ENCODE measurements at regions not wholly inside any gene's neighbourhood (a gene's known extent, or its start where the extent isn't known, plus 50 kb on each side); places are given as distances from the start of the nearest gene placed in this dataset.

DNA sequence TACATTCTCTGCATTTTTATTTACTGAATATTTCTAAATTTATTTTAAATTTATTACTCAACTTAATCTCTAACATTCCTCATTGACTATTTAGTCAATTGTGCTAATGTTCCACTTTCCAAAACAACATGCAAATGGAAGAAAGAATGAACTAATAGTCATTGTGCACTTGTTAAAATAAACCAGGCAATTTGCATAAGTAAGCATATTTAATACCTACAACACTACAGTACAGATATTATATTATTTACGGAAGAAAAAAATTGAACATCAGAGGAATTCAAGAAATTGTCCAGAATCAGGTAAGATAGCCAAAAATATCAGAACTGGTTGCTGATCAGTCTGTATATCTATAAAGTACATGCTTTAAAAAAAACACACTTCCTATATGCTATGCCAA, 320.5 kb downstream of the CENPW start:
- no peaks in the 10 kb centered on the region for H3K27me3 ChIP-seq (ENCODE audit: low read length)
- ATAC-seq (no peak), DNase-seq (no peak)
- no peaks in the 10 kb centered on the region for H3K79me2 ChIP-seq (ENCODE audit: low read length)
- intact Hi-C loops (cut with micrococcal nuclease) = no loop called here
- H3K27ac ChIP-seq (ENCODE audit: low read length) = no peak overlapping the region
- H3K9me3 ChIP-seq (ENCODE audit: low read length) = no peaks in the 10 kb centered on the region
- no peaks in the 10 kb centered on the region for H3K4me1 ChIP-seq (ENCODE audit: insufficient read depth, low read length)
- TF ChIP-seq EZH2phosphoT487 (IDR thresholded peaks at IDR 0.05; ENCODE audit: borderline replicate concordance, low read length) (no peak), EZH2 (IDR thresholded peaks at IDR 0.05; ENCODE audit: low read length, unreplicated experiment) (no peak)
- TF ChIP-seq, protein P1, sequence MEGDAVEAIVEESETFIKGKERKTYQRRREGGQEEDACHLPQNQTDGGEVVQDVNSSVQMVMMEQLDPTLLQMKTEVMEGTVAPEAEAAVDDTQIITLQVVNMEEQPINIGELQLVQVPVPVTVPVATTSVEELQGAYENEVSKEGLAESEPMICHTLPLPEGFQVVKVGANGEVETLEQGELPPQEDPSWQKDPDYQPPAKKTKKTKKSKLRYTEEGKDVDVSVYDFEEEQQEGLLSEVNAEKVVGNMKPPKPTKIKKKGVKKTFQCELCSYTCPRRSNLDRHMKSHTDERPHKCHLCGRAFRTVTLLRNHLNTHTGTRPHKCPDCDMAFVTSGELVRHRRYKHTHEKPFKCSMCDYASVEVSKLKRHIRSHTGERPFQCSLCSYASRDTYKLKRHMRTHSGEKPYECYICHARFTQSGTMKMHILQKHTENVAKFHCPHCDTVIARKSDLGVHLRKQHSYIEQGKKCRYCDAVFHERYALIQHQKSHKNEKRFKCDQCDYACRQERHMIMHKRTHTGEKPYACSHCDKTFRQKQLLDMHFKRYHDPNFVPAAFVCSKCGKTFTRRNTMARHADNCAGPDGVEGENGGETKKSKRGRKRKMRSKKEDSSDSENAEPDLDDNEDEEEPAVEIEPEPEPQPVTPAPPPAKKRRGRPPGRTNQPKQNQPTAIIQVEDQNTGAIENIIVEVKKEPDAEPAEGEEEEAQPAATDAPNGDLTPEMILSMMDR (conservative IDR thresholded peaks at IDR 0.05; ENCODE audit: low read depth, low read length) = no peak
- no peaks in the 10 kb centered on the region for H3K36me3 ChIP-seq (ENCODE audit: low read depth, low read length)
- BruUV-seq (replicated peaks) = no TSS peak
- H2AFZ ChIP-seq (ENCODE audit: low read length) = no peak overlapping the region
- no peaks in the 10 kb centered on the region for H4K20me1 ChIP-seq (ENCODE audit: low read length)
- no peak overlapping the region for H3K4me3 ChIP-seq (ENCODE audit: low read length)
- H3K9ac ChIP-seq (ENCODE audit: low read length) = no peak overlapping the region
- H3F3A ChIP-seq (ENCODE audit: low read length, unreplicated experiment) = no peaks in the 10 kb centered on the region
- H3K4me2 ChIP-seq (ENCODE audit: low read length) = no peak overlapping the region
- ChIA-PET POLR2A (ENCODE audit: unreplicated experiment) (no interaction called here), CTCF (no interaction called here)
- H3K9me2 ChIP-seq (replicated peaks; ENCODE audit: low read length) = no peaks in the 10 kb centered on the region

DNA sequence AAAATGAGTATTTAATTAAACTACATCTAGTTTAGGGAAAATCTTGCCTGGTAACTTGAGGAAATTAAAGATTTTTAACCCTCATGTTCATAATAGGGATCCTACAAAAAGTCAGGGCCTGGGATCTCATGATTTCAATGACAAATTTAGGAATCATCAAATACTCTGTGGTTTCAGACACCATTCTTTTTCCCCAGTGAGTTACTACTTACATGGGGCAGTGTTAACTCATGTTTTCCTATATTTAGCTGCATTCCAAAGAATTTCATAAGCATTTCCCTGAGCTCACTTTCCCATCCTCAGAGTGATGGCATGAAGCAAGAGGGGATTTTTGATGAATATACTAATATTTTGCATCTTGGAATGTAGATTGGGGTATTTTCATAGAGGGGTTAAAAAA, 321.7 kb downstream of the CENPW start:
- Histone ChIP-seq H3K36me3 (ENCODE audit: low read depth, low read length) (no peaks in the 10 kb centered on the region), H3K27me3 (ENCODE audit: low read length) (no peaks in the 10 kb centered on the region), H3K79me2 (ENCODE audit: low read length) (no peaks in the 10 kb centered on the region), H2AFZ (ENCODE audit: low read length) (no peak overlapping the region), H4K20me1 (ENCODE audit: low read length) (no peaks in the 10 kb centered on the region), H3K9ac (ENCODE audit: low read length) (no peak overlapping the region), H3K4me3 (ENCODE audit: low read length) (no peak overlapping the region), H3K9me2 (replicated peaks; ENCODE audit: low read length) (no peaks in the 10 kb centered on the region), H3K4me1 (ENCODE audit: insufficient read depth, low read length) (no peaks in the 10 kb centered on the region), H3K27ac (ENCODE audit: low read length) (no peak overlapping the region), H3F3A (ENCODE audit: low read length, unreplicated experiment) (no peaks in the 10 kb centered on the region), H3K4me2 (ENCODE audit: low read length) (no peak overlapping the region), H3K9me3 (ENCODE audit: low read length) (no peaks in the 10 kb centered on the region)
- no TSS peak for BruUV-seq (replicated peaks)
- ATAC-seq (no peak), DNase-seq (no peak)
- intact Hi-C loops (cut with micrococcal nuclease) = no loop called here
- ChIA-PET POLR2A (ENCODE audit: unreplicated experiment) (no interaction called here), CTCF (no interaction called here)
- TF ChIP-seq EZH2 (IDR thresholded peaks at IDR 0.05; ENCODE audit: low read length, unreplicated experiment) (no peak), EZH2phosphoT487 (IDR thresholded peaks at IDR 0.05; ENCODE audit: borderline replicate concordance, low read length) (no peak)
- TF ChIP-seq, protein P1 (conservative IDR thresholded peaks at IDR 0.05; ENCODE audit: low read depth, low read length) = no peak

DNA sequence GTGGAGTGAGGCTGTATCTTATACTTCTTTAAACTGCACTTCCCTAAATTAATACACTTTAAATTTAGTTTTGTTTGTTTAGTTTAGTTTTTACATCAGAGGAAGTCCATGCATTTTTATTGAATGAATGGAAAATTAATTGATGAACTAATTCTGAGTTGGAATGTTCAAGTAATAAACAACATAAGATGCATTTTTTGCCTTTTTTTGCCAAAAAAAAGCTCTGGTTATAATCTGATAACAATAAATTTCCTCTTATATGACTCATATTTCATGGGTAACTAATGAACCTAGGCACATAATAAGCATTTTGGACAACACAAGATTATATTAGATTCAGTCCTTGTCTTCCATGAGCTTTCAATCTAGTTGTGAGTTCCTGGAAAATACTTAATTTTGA, 323.1 kb downstream of the CENPW start:
- no peaks in the 10 kb centered on the region for H3K9me3 ChIP-seq (ENCODE audit: low read length)
- H2AFZ ChIP-seq (ENCODE audit: low read length) = no peak overlapping the region
- no peaks in the 10 kb centered on the region for H3K27me3 ChIP-seq (ENCODE audit: low read length)
- no peak overlapping the region for H3K4me3 ChIP-seq (ENCODE audit: low read length)
- no peaks in the 10 kb centered on the region for H3K36me3 ChIP-seq (ENCODE audit: low read depth, low read length)
- ATAC-seq = no peak
- no peak overlapping the region for H3K27ac ChIP-seq (ENCODE audit: low read length)
- H3K4me2 ChIP-seq (ENCODE audit: low read length) = no peak overlapping the region
- no peak for DNase-seq
- no peaks in the 10 kb centered on the region for H3K79me2 ChIP-seq (ENCODE audit: low read length)
- H3K9me2 ChIP-seq (replicated peaks; ENCODE audit: low read length) = no peaks in the 10 kb centered on the region
- BruUV-seq (replicated peaks) = no TSS peak
- no peaks in the 10 kb centered on the region for H3F3A ChIP-seq (ENCODE audit: low read length, unreplicated experiment)
- POLR2A ChIA-PET (ENCODE audit: unreplicated experiment) = no interaction called here
- intact Hi-C loops (cut with micrococcal nuclease) = no loop called here
- CTCF ChIA-PET = interaction anchor here (0.7 kb wide), 1 partner anchor 422 kb away, joined by 3 read pairs; no protein-coding TSS in a partner anchor
- H4K20me1 ChIP-seq (ENCODE audit: low read length) = no peaks in the 10 kb centered on the region
- no peak overlapping the region for H3K9ac ChIP-seq (ENCODE audit: low read length)
- no peaks in the 10 kb centered on the region for H3K4me1 ChIP-seq (ENCODE audit: insufficient read depth, low read length)
- TF ChIP-seq EZH2phosphoT487 (IDR thresholded peaks at IDR 0.05; ENCODE audit: borderline replicate concordance, low read length) = no peak
- TF ChIP-seq, protein P1 (conservative IDR thresholded peaks at IDR 0.05; ENCODE audit: low read depth, low read length) = no peak
- TF ChIP-seq EZH2 (IDR thresholded peaks at IDR 0.05; ENCODE audit: low read length, unreplicated experiment) = no peak
